ENCODE measurements at regions not wholly inside any gene's neighbourhood (a gene's known extent, or its start where the extent isn't known, plus 50 kb on each side); places are given as distances from the start of the nearest gene placed in this dataset.
"Not testable (repeated sequence)": the region's sequence is repeated elsewhere in the genome, so short reads cannot be mapped to it uniquely, and the experiment has no call there.

DNA sequence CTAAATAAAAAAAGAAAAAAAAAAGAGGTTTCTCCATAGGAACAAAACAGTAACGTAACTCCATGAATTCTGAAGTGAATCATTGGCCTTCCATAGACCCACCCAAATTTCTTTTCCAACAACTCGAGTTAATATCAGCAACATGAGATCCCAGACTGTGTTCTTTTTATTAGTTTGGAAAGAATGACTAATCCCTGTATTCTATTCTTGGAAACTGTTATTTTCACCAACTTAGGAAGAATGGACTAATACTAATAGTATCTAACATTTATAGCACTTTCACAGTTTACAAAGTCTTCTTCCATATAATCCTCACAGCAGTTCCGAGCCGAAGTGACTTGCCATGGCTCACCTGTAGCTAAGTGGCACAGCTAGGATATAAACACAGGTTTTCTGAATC, 72.7 kb upstream of the SLC4A7 start:
- no peak for DNase-seq (ENCODE audit: low read depth)

DNA sequence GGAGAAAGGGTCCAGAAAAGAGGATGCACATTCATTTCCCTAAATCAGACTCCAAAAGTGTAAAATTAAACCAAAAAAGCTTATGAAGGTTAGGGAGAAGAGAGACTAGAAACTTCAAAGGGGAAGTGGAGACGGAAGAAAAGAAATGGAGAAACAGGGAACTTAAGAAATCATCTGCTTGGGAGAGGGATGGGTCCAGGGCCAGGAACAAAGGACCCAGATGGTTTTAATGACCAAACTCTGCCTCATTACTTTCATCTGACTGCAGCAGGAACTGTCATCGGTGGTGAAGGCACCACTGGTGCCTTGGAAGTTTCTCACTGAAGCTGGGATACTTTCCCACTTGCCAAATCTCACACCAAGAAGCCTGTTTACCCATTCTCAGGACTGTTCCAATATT, 70.5 kb upstream of the SLC4A7 start:
- no peak for DNase-seq (ENCODE audit: low read depth)

GRCh38 chr3:27553886-27554540, 69.8 kb upstream of the SLC4A7 start:
- no peak for DNase-seq (ENCODE audit: low read depth)

GRCh38 chr3:27552708-27553107, 68.5 kb upstream of the SLC4A7 start:
- DNase-seq (ENCODE audit: low read depth), result not testable (repeated sequence)

DNA sequence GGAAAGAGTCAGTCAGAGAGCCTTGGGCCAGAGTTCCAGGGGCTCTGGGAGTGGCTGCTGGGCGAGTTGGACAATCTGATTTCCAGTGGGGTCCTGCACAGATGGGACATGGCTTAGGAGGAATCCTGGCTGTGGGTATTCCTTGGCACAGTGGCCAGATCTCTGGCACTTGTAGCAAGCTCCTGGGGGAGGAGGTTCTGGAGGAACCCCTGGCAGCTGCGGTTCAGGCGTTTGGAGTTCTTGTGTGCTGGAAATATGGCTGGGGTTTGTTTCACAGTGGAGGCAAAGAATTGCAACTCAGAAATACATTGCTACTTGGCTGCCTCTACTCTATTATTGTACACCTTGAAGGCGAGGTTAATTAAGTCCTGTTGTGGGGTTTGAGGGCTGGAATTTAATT, 67.2 kb upstream of the SLC4A7 start:
- DNase-seq (ENCODE audit: low read depth), result not testable (repeated sequence)

DNA sequence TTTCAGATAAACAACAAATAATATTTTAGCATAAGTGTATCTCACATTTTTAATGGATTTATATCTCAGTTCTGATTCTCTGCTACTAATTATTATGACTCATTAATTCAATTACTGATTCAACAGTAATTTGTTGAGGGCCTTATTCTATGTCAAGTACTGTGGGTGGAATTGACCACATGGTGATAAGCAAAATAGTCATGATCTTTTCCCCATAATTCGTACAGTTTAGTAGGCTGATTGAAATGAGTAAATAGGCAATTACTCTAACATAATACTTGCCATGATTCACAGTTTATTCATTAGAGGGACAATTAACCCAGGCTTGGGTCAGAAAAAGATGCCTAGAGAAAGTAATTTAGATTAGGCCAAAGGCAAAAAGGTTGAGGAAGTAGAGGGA, 60.9 kb upstream of the SLC4A7 start:
- DNase-seq (ENCODE audit: low read depth), result no peak

DNA sequence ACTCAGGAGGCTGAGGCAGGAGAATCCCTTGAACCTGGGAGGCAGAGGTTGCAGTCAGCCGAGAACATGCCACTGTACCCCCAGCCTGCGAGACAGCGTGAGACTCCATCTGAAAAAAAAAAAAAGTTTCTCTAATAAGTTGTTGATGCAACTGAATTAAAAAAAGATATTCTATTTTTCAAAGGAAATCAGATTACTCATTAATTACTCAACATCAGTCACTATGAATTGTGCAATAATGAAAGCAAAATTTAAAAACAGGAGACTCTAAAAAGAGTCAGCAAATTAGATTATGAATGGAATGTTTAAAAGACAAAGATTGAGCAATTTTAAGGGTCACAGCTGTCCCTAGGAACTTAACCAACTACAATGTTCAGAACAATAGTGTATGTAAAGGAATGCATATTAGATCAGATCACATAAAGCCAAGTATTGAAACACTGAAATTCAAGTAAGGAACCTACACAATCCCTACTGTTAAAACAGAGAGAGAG, 60.2 kb upstream of the SLC4A7 start:
- no peak for DNase-seq (ENCODE audit: low read depth)

- no peak for DNase-seq (ENCODE audit: low read depth)
Observed at GRCh38 chr3:27542476-27542875, 58.3 kb upstream of the SLC4A7 start.

DNA sequence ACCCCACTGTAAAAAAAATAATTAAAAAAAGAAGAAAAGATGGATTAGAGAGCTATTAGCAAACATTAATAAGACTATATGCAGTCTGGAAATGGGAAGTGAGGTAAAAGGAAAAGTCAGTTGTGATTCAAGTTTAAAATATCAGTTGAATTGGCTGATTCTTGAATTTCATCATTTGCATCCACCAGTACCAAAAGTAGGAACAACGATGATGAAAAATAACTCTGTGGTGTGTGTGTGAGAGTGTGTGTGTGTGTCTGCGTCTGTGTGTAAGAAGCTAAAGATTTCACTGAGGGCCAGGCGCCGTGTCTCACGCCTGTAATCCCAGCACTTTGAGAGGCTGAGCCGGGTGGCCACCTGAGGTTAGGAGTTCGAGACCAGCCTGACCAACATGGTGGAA, 56.0 kb upstream of the SLC4A7 start:
- DNase-seq (ENCODE audit: low read depth), result no peak

DNA sequence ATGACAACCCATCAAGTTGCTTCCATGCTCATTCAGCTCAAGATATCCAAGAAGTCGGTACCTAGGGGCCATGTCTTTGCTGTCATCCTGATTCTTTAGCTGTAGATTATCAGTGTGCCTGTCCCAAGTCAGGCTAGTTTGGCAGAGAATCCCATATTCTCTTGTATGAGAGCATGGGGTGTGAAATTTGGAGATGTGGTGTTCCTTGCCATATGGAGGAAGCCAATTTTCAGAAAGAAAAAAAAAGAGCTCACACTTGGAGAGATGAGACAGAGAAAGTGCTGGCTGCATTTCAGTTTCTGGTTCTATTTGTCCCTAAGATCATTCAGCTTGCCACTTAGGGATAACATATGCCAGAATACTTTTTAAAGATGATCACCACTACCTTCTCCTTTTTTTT, 52.3 kb upstream of the SLC4A7 start:
- no peak for DNase-seq (ENCODE audit: low read depth)

- no peak for DNase-seq (ENCODE audit: low read depth)
Observed at GRCh38 chr3:27535809-27536392, 51.7 kb upstream of the SLC4A7 start.

DNA sequence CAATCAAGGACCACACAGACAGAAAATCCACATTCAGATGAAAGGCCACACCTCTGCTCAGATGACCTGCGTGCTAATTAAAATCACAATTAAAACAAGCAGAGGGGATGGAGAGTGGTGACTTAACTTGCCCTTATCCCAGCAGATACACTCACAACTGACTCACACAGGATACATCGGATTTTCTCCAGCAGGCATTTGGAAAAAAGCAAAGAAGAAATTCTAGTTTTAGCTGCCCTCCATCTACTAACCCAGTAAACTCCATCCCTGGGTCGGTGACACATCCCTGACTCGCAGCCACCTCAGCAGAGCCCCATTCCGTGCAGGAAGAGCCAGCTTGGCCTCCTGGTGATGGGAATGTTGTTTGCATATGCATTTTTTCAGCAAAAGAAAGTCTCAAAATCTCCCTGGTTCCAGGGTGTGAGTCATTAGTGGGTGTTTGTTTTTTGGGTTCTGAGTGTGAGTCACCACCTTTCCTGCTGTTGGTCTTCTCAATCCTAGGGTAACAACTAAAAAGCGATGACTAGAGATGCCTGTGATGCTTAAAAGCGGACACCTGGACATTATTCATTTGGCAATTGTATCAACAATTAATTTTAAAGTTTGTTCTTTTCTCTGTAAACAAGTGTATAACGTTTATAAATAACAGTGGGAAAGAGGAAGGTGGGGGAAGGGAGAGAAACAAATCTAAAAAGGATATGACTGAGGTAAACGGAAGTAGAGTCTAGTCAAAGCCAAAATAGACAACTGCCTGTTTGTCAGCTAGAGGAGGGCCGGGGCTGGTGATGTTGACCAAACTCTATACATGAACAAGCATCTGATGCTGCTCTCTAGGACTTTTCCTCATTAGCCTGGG, 49.8 kb upstream of the SLC4A7 start:
- no peak for DNase-seq (ENCODE audit: low read depth)
